Panc1 (cell line): ENCODE measurements at regions not wholly inside any gene's neighbourhood (a gene's known extent, or its start where the extent isn't known, plus 50 kb on each side); places are given as distances from the start of the nearest gene placed in this dataset.

Experiments
- POLR2AphosphoS5 ChIP-seq: IDR thresholded peaks from 2 replicates; pipeline ENCODE4 v1.6.1; 2012; ENCODE audit warnings: mild to moderate bottlenecking, low read depth, low read length, moderate library complexity
- TF ChIP-seq, protein P1 (sequence below): fragments of 450-650 bp; IDR thresholded peaks from 2 replicates; pipeline ENCODE4 v1.5.1; 2017; ENCODE audit warnings: mild to moderate bottlenecking

DNA sequence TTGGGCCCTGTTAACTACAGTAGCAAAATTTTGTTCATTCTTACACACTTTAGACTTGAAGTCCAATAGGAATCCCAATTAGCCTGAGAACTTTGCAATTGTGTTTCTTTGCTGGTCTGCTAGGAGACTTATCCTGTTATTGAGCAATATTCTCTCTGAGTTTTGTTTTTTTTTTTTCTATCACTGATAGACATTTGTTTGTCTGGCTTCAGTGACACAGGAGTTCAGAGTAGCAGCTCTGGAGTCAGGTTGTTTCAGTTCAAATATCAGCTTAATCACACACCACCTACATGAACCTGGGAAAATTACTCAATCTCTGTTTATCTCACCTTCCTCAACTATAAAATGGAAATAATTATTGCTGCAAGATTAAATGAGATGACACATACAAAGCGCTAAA is 360.2 kb upstream of the POU3F3 start:
- TF ChIP-seq, protein P1, sequence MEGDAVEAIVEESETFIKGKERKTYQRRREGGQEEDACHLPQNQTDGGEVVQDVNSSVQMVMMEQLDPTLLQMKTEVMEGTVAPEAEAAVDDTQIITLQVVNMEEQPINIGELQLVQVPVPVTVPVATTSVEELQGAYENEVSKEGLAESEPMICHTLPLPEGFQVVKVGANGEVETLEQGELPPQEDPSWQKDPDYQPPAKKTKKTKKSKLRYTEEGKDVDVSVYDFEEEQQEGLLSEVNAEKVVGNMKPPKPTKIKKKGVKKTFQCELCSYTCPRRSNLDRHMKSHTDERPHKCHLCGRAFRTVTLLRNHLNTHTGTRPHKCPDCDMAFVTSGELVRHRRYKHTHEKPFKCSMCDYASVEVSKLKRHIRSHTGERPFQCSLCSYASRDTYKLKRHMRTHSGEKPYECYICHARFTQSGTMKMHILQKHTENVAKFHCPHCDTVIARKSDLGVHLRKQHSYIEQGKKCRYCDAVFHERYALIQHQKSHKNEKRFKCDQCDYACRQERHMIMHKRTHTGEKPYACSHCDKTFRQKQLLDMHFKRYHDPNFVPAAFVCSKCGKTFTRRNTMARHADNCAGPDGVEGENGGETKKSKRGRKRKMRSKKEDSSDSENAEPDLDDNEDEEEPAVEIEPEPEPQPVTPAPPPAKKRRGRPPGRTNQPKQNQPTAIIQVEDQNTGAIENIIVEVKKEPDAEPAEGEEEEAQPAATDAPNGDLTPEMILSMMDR = no peak
- TF ChIP-seq POLR2AphosphoS5 = no peak
